Neural progenitor cell (in vitro differentiated cells): ENCODE measurements at regions not wholly inside any gene's neighbourhood (a gene's known extent, or its start where the extent isn't known, plus 50 kb on each side); places are given as distances from the start of the nearest gene placed in this dataset.

Experiments
- DNase-seq: peaks from one replicate; pipeline ENCODE4 v3.0.0-alpha.2; 2016; ENCODE audit warnings: low spot score
- H2AFZ ChIP-seq: fragments of 200-600 bp; sonication (generic); replicated peaks from 2 replicates; pipeline ENCODE4 v1.6.1; 2016; ENCODE audit warnings: antibody characterized with exemption
- H3F3A ChIP-seq: fragments of 200-600 bp; sonication (generic); 2 replicates; pipeline ENCODE4 v1.6.1; 2016; ENCODE audit warnings: antibody characterized with exemption, low read depth
- H3K27ac ChIP-seq: fragments of 200-600 bp; sonication (generic); 2 replicates; pipeline ENCODE4 v1.5.1; 2016; ENCODE audit warnings: mild to moderate bottlenecking
- H3K27me3 ChIP-seq: fragments of 200-600 bp; sonication (generic); 2 replicates; pipeline ENCODE4 v1.6.1; 2016; ENCODE audit warnings: mild to moderate bottlenecking, moderate library complexity
- H3K36me3 ChIP-seq: fragments of 200-600 bp; sonication (generic); 2 replicates; pipeline ENCODE4 v1.5.1; 2016
- H3K4me1 ChIP-seq: fragments of 200-600 bp; sonication (generic); 2 replicates; pipeline ENCODE4 v1.6.1; 2016; ENCODE audit warnings: mixed run types
- H3K4me2 ChIP-seq: fragments of 200-600 bp; sonication (generic); 2 replicates; pipeline ENCODE4 v1.6.1; 2016
- H3K4me3 ChIP-seq: fragments of 200-600 bp; sonication (generic); 2 replicates; pipeline ENCODE4 v1.5.1; 2016
- H3K79me2 ChIP-seq: fragments of 200-600 bp; sonication (generic); 2 replicates; pipeline ENCODE4 v1.6.1; 2016; ENCODE audit warnings: low read depth
- H3K9ac ChIP-seq: fragments of 200-600 bp; sonication (generic); 2 replicates; pipeline ENCODE4 v1.6.1; 2016
- H3K9me3 ChIP-seq: fragments of 200-600 bp; sonication (generic); 2 replicates; pipeline ENCODE4 v1.5.1; 2016; ENCODE audit warnings: low read depth
- H4K20me1 ChIP-seq: fragments of 200-600 bp; sonication (generic); 2 replicates; pipeline ENCODE4 v1.6.1; 2016; ENCODE audit warnings: low read depth
- H3K27ac Mint-ChIP-seq: 3 replicates; pipeline ENCODE4 v1.8.0; 2021; ENCODE audit warnings: mixed read lengths
- H3K27me3 Mint-ChIP-seq: 2 replicates; pipeline ENCODE4 v1.8.0; 2022; ENCODE audit warnings: low read depth, mild to moderate bottlenecking, inconsistent platforms, moderate library complexity, mixed read lengths; ENCODE audit not compliant: insufficient read depth
- H3K36me3 Mint-ChIP-seq: 3 replicates; pipeline ENCODE4 v1.8.0; 2021; ENCODE audit warnings: mixed read lengths
- H3K4me1 Mint-ChIP-seq: 3 replicates; pipeline ENCODE4 v1.8.0; 2021; ENCODE audit warnings: mixed read lengths
- H3K4me3 Mint-ChIP-seq: 3 replicates; pipeline ENCODE4 v1.8.0; 2021; ENCODE audit warnings: mild to moderate bottlenecking, moderate library complexity, mixed read lengths
- H3K9me3 Mint-ChIP-seq: 3 replicates; pipeline ENCODE4 v1.8.0; 2020; ENCODE audit warnings: mixed read lengths
- EZH2 ChIP-seq: fragments of 200-600 bp; sonication (generic); IDR thresholded peaks from 2 replicates; pipeline ENCODE4 v1.6.1; 2017; ENCODE audit warnings: antibody characterized with exemption, mild to moderate bottlenecking, moderate library complexity
- EZH2phosphoT487 ChIP-seq: fragments of 200-600 bp; sonication (generic); IDR thresholded peaks from 2 replicates; pipeline ENCODE4 v1.6.1; 2017; ENCODE audit warnings: antibody characterized with exemption
- TF ChIP-seq, protein P1 (sequence below): fragments of 200-600 bp; sonication (generic); IDR thresholded peaks from 2 replicates; pipeline ENCODE4 v1.5.1; 2017; ENCODE audit warnings: antibody characterized with exemption, mild to moderate bottlenecking

GRCh38 chr1:200468264-200469001, 58.6 kb upstream of the ZNF281 start:
- H3K36me3 Mint-ChIP-seq = no peaks in the 10 kb centered on the region
- Histone ChIP-seq H3K4me2 (no peak overlapping the region), H3K9ac (no peak overlapping the region), H3K27ac (no peak overlapping the region), H3K9me3 (no peaks in the 10 kb centered on the region), H2AFZ (no peak overlapping the region), H3K79me2 (no peaks in the 10 kb centered on the region), H3F3A (no peaks in the 10 kb centered on the region), H4K20me1 (no peaks in the 10 kb centered on the region), H3K27me3 (no peaks in the 10 kb centered on the region), H3K4me3 (no peak overlapping the region), H3K36me3 (no peaks in the 10 kb centered on the region), H3K4me1 (no peaks in the 10 kb centered on the region)
- peaks cover 9% of the 10 kb centered on the region for H3K4me1 Mint-ChIP-seq
- no peaks in the 10 kb centered on the region for H3K9me3 Mint-ChIP-seq
- no peak overlapping the region for H3K4me3 Mint-ChIP-seq
- no peak overlapping the region for H3K27ac Mint-ChIP-seq
- no peak for DNase-seq
- no peak for TF ChIP-seq EZH2
- TF ChIP-seq, protein P1, sequence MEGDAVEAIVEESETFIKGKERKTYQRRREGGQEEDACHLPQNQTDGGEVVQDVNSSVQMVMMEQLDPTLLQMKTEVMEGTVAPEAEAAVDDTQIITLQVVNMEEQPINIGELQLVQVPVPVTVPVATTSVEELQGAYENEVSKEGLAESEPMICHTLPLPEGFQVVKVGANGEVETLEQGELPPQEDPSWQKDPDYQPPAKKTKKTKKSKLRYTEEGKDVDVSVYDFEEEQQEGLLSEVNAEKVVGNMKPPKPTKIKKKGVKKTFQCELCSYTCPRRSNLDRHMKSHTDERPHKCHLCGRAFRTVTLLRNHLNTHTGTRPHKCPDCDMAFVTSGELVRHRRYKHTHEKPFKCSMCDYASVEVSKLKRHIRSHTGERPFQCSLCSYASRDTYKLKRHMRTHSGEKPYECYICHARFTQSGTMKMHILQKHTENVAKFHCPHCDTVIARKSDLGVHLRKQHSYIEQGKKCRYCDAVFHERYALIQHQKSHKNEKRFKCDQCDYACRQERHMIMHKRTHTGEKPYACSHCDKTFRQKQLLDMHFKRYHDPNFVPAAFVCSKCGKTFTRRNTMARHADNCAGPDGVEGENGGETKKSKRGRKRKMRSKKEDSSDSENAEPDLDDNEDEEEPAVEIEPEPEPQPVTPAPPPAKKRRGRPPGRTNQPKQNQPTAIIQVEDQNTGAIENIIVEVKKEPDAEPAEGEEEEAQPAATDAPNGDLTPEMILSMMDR = no peak
- TF ChIP-seq EZH2phosphoT487 = no peak
- H3K27me3 Mint-ChIP-seq = peaks cover 2% of the 10 kb centered on the region

DNA sequence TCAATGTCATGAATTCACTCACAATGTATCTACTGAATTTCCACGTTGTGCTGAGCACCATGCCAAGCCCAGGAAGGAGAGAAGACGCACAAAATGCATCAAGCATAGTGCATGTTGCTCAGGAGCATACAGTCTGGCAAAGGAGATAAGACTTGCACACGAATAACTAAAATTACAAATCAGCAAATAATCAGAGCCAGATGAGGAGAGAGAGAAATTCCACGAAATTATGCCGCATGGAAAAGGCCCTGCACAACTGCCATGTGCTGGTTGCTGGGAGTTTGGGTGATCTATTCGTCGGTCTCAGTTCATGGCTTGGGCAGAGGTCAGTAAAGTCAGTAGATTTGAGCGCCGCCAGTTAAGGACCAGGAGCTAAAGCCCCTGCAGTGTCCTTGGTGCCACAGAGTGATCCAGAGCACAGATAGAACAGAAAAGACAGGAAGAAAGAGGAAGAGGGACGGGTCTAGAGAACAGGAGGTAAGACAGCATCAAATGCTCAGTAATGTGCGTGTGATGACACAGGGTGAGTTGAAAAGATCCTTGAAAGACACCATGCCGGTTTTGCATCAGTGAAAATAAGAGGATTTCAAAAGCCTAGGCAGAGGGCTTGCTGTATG, 55.1 kb upstream of the ZNF281 start:
- Mint-ChIP-seq H3K27me3 (peaks cover 2% of the 10 kb centered on the region), H3K9me3 (no peaks in the 10 kb centered on the region)
- TF ChIP-seq EZH2phosphoT487 = no peak
- TF ChIP-seq, protein P1 = no peak
- TF ChIP-seq EZH2 = no peak

More for the DNA sequence above, 55.1 kb upstream of the ZNF281 start:
- peaks cover 9% of the 10 kb centered on the region for H3K4me1 Mint-ChIP-seq
- Histone ChIP-seq H3K79me2 (no peaks in the 10 kb centered on the region), H4K20me1 (no peaks in the 10 kb centered on the region), H3K4me1 (no peaks in the 10 kb centered on the region), H3K27ac (no peak overlapping the region), H2AFZ (no peak overlapping the region), H3K27me3 (no peaks in the 10 kb centered on the region), H3K36me3 (no peaks in the 10 kb centered on the region), H3K4me2 (no peak overlapping the region), H3F3A (no peaks in the 10 kb centered on the region), H3K9me3 (no peaks in the 10 kb centered on the region), H3K9ac (no peak overlapping the region), H3K4me3 (no peak overlapping the region)
- H3K4me3 Mint-ChIP-seq = no peak overlapping the region
- H3K36me3 Mint-ChIP-seq = no peaks in the 10 kb centered on the region
- no peak overlapping the region for H3K27ac Mint-ChIP-seq
- DNase-seq = no peak
